HG02588 (cell line): ENCODE measurements at regions not wholly inside any gene's neighbourhood (a gene's known extent, or its start where the extent isn't known, plus 50 kb on each side); places are given as distances from the start of the nearest gene placed in this dataset.

ENCODE experiments used
- ATAC-seq: cut with Tn5 transposase; IDR thresholded peaks from one replicate; pipeline ENCODE4 v1.9.1; 2021; ENCODE audit warnings: mild to moderate bottlenecking, moderate library complexity; ENCODE audit not compliant: unreplicated experiment

GRCh38 chr16:59759296-59759695, 1025.2 kb upstream of the GOT2 start:
- no peak for ATAC-seq

- ATAC-seq, result no peak
These were observed 1024.7 kb upstream of the GOT2 start for GRCh38 chr16:59758848-59759247.

GRCh38 chr16:59754854-59755253, 1020.7 kb upstream of the GOT2 start:
- no peak for ATAC-seq

- no peak for ATAC-seq
These were observed 1015.7 kb upstream of the GOT2 start for GRCh38 chr16:59749662-59750336.

GRCh38 chr16:59748531-59748930, 1014.4 kb upstream of the GOT2 start:
- ATAC-seq, result no peak

- ATAC-seq, result no peak
These were observed 1009.4 kb upstream of the GOT2 start for GRCh38 chr16:59743504-59743903.

- no peak for ATAC-seq
These were observed 1006.7 kb upstream of the GOT2 start for GRCh38 chr16:59740858-59741257.

- no peak for ATAC-seq
These were observed 1003.2 kb upstream of the GOT2 start for GRCh38 chr16:59737274-59737673.

- ATAC-seq, result no peak
These were observed 999.2 kb upstream of the GOT2 start for GRCh38 chr16:59733321-59733720.

GRCh38 chr16:59729613-59730012, 995.5 kb upstream of the GOT2 start:
- no peak for ATAC-seq

GRCh38 chr16:59719121-59719520, 985.0 kb upstream of the GOT2 start:
- ATAC-seq, result no peak

GRCh38 chr16:59707436-59708226, 973.5 kb upstream of the GOT2 start:
- no peak for ATAC-seq

GRCh38 chr16:59701963-59702930, 968.1 kb upstream of the GOT2 start:
- no peak for ATAC-seq

GRCh38 chr16:59699786-59700185, 965.7 kb upstream of the GOT2 start:
- ATAC-seq, result no peak

GRCh38 chr16:59698346-59699020, 964.4 kb upstream of the GOT2 start:
- ATAC-seq, result no peak

- no peak for ATAC-seq
These were observed 963.6 kb upstream of the GOT2 start for GRCh38 chr16:59697761-59698160.

GRCh38 chr16:59697236-59697635, 963.1 kb upstream of the GOT2 start:
- no peak for ATAC-seq

GRCh38 chr16:59696495-59696894, 962.4 kb upstream of the GOT2 start:
- ATAC-seq, result no peak

GRCh38 chr16:59690216-59690615, 956.1 kb upstream of the GOT2 start:
- ATAC-seq, result no peak

- ATAC-seq, result no peak
These were observed 953.9 kb upstream of the GOT2 start for GRCh38 chr16:59688006-59688405.

GRCh38 chr16:59686405-59686804, 952.3 kb upstream of the GOT2 start:
- no peak for ATAC-seq
